ENCODE measurements at regions not wholly inside any gene's neighbourhood (a gene's known extent, or its start where the extent isn't known, plus 50 kb on each side); places are given as distances from the start of the nearest gene placed in this dataset.
A peak's percentile ranks its signal among the peaks of the same experiment; 100 is the strongest.
"Not testable (repeated sequence)": the region's sequence is repeated elsewhere in the genome, so short reads cannot be mapped to it uniquely, and the experiment has no call there.

DNA sequence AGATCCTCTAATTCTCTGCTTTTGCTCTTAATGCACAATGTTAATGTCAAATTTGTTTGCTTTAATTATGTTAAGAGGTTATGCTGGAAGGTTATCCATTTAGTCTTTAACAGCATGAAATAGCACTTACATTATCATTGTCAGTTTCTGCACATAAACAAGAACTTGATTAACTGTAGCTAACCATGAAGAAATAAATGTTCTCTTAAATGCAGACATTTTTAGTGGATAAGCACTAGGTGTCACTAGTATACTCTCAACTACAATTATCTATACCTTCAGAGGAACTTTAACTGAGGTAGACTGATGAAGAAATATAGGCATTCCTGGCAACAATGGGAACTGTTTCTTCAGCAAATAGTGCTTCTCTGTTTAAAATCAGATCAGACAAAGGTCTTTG, 178.8 kb upstream of the CHST9 start:
- FAIRE-seq = peak; percentile 80

DNA sequence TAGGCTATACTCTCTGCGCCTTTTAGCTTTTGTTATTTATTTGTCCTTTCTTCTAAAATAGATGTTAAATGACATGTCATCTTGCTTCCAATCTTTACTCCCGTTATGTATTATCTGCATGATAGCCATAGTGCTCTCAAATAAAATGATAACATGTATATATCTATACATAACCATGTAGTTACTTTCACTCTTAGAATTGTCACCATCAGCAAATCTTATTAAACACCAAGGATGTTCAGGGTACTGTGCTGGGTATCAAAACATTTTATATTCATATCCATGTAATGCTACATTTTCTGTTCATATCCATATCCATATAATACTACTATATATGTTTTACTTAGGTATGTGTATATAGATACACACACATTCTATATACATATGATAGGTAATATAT, 176.4 kb upstream of the CHST9 start:
- no peak for FAIRE-seq

DNA sequence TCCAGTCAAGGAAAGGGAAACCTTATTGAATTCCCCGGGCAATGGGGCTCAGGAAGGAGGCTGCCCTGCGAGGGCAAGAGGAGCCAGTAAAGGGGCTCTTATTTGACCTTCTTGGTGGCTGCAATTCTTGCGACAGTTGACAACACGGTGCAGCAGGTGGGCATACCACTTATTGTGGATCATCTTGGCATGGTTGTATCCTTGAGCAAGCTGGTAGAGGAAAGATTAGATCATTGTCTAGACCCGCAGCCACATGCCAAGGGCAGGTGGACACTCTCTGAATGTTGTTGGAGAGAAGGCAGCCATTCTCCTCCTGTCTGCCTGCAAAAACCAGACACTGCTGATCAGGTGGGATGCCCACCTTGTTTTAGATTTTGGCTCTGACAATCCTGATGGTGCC, 170.2 kb upstream of the CHST9 start:
- no peak for FAIRE-seq

DNA sequence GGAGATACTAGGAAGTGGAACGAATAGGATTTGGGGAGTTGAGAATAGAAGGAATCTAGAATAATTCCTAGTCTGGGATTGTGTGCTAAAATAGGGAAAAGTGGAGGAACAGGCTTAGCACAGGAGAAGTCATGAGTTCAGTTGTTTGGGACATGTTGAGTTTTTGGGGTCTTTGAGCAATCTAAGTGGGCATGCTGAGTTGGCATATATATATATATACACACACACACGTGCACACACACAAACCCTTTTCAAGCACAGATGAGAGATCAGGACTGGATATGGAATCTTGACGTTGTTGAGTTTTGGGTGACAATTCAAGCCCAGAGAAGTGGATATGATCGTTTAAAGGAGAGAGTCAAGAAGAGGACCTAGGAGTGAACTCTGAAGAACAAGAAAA, 168.2 kb upstream of the CHST9 start:
- FAIRE-seq = no peak

DNA sequence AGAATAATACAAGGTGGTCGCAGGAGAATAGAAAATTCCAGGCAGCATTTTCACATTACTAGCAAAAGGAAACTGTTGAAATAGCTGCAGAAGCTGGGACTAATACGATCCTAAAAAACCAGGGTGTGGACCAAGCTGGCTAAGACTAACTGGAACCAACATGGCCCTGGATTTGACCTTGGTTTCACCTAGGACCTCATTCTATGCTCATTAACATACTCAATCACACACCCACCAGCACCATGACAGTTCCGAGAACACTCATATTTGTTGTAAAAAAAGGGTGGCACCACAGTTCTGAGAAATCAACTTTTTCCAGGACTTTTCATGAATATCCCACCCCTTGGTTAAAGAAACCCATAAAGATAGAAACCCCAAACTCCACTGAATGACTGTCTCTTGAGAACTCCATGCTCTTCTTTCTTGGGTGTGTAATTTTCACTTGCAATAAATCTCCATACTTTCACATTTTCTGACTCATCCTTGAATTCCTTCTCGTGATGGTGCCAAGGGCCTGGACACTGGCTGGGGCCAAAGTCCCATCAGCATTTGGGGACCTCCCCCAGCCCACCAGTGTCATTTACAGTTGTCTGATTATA, 164.3 kb upstream of the CHST9 start:
- no peak for FAIRE-seq

DNA sequence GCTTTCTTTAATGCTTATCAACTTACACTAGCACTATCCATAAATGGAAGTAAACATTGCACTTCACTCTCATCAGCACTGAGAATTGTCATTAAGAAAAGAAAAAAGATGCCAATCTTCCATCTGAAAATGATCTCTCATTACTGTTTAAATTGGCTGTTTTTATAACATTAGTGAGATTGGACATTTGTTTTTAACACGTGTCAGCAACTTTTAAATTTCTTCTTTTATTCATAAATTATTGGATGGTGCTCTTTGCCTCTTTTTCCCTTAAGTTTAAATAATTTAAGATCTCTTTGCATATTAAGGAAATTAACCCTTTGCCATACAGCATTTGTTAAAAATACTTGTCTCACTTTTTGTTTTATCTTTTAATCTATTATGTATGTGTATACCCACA, 146.5 kb upstream of the CHST9 start:
- no peak for FAIRE-seq

DNA sequence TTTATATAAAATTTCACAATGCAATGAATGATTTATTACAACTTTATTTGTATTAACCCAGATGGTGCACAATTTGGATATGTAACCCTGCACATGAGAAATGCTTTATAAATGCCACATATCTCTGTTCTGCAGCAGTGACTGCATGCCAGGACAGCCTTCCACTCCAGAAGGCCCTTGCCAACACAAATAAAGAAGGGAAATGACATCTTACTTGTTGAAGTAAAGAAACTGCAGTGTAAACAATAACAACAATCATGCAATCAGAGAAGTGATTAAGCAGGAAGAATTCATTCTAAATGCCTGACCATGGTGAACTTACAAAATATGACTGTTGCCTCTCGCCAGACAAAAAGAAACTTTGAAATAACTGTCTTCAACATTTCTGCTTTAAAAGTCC, 129.9 kb upstream of the CHST9 start:
- FAIRE-seq = peak; percentile 93

DNA sequence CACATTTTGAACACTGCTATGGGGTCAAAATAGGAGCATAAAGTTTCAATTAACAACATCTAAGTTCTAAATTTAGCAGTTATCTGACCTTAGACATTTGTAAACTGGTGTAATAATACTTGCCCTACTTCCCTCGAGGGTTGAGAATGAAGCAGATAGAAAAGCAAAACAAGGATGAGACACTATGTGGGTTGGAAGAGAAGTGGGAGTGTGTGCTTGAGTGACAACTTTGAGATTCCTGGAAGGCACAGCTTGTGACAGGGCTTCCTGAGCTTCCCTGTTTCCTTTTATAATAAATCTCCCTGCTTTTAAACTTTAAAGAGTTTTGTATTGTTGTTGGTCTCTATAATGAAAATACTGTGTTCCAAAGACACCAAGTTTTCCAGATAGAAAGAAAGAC, 128.6 kb upstream of the CHST9 start:
- FAIRE-seq = no peak

DNA sequence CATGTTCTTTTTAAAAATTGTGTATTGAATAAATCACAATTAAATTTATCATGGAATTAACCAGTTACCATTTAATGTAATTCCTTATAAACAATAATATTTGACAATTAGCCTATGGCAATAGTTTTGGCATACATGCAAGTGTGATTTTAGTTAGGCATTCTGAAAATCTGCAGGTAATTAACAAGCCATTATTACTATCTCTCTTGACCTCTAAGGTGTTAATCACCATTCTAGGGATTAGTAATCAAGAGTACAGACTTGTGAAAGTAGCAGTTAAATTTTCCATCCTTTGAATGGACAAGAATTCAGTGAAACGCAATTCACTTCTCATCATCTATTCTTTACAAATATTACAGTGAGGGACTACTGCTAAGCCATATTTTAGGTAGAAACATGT, 127.7 kb upstream of the CHST9 start:
- no peak for FAIRE-seq

DNA sequence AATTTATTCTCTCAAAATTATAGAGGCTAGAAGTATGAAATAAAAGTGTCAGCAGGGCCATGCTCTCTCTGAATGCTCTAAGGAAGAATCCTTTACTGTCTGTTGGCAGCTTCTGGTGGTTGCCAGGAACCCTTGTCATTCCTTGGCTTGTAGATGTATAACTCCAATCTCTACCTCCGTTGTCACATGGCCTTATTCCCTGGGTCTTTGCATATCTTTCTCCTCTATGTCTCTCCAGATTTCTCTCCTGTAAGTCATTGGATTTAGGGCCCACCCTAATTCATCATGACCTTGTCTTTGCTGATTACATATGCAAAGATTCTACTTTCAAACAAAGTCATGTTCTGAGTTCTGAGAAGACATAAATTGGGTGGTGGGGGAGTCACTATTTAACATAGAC, 127.0 kb upstream of the CHST9 start:
- no peak for FAIRE-seq

DNA sequence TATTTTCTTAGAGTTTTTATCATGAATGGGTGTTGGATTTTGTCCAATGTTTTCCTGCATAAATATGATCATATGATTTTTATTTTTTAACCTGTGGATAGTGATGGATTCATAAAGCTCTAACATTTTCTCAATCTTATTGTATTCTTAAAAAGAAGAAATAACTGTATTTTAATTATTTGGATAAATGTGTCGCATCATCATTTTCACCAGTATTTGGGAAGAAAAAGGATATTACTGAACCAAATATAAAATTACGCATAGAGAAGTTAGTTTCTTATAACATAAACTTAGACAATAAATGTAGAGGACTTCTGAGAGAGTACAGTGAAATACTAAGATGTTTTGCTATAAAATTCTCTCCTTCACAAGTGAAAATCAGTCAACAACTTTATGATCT, 126.0 kb upstream of the CHST9 start:
- FAIRE-seq = peak; percentile 29

DNA sequence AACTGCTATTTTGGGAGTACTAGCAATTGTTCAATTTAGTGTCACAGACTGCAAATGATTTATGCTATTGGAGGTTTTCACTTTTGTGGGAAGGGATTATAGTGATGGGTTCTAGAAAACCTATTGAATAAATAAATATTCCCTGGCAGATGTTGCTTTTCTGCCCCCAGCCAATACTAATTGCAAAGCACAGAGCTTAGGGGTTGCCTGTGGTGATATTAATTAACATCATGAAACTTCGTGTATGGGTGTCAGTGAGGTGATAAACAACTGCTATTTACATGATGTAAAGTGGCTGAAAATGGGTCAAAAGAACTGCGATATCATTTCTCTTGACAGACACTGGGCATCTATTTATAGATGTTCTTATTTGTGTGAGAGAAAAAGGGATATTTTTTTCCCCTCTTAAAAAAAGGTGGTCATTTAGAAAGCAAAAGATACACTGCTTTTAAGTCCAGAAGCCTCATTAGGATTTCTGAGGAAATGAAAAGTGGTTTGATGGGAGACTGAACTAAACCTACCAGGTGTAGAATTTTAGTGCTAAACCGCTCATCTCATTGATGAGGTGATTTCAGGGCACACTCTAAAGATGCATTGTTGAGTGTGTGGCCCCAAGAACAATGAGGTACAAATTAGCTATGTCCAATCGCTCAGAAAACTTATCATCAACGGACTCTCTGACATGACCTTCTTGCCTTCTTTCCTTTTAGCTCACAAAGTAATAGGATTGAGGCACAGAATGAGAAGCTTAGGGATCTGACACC, 116.7 kb upstream of the CHST9 start:
- no peak for FAIRE-seq

DNA sequence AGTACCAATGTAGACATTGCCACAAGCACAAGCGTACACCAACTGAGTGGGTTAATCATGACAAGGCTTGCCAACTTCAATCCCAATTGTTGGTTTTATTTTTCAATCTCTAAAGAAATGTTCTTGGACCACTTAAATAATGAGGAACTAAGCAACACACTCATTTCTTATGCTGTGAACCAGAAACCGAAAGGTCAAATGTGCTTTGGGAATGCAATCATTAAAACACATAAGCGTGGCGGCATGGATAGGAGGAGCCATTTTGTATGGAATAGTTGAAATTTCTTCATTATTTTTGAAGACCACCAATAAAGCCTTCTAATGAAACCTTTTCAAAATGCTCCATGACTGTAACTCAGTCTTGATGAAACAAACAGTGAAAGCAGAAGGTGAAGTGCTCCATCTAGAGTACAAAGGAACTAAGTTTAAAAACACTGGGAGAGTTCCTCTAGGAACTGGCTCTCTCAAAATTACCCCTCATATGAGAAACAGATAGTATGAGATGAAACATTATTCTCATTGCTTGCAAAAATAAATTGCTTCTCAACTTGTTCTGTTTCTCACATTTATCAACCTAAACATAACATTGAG, 113.2 kb upstream of the CHST9 start:
- no peak for FAIRE-seq

DNA sequence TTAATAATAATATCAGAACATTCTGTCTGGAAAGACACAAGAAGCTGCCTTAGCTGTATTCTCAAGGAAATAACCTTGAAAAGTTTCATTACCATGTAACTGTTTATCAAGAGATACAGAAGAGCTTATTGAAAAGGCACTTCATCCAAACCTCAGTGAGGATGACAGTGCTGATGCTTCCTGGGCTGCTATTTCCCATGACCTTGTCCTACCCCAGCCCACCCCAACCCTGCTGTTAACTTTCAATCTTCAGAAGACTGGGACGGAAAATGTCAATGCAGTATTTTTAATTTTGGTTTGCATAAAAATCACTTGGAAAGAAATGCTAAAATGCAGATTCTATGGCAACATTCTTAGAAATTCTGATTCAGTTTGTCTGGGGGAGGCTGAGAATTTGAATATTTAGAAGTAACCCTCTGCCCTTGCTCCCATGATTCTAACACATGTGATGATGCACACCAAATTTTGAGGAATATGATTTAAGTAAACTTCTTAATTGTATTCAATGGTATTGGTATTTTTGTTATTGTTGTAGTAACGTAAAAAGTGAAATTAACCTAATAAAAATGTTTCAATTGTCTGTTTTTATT, 101.0 kb upstream of the CHST9 start:
- not testable (repeated sequence) for FAIRE-seq

DNA sequence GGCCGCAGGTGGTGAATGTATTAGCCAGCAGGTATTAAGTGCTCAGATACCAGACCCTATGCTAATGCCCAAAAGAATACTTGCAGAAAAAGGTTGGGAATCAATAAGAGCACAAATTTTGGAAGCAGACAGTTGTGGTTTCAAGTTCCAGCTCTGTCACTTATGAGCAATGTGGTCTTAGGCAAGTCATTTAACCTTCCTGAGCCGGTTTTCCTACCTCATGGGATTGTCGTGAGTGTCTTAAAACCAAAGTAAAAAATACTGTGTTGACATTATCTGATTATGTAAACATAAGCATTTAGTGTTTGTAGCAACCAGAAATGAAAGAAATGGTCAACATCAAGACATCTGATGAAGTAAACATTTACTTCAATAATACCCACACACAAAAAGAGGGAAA, 93.0 kb upstream of the CHST9 start:
- FAIRE-seq = peak; percentile 41

DNA sequence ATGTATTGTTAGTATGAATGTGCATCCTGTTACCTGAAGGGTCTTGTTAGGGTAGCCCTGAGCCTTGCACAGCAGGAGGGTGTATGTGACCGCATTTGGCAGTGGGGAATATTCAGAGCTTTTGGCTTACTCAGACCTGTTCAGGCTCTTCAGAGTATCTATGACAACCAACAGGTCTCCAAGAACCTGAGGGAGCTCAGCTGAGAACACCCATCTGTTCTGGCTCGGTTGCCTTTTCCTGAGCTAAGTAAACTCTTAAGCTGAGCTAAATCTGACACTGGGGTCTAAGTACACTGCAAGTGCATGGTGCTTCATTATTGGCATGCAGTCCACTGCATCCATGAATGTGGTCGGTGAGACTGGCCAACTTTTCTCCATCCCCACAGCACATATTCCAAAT, 92.4 kb upstream of the CHST9 start:
- no peak for FAIRE-seq

DNA sequence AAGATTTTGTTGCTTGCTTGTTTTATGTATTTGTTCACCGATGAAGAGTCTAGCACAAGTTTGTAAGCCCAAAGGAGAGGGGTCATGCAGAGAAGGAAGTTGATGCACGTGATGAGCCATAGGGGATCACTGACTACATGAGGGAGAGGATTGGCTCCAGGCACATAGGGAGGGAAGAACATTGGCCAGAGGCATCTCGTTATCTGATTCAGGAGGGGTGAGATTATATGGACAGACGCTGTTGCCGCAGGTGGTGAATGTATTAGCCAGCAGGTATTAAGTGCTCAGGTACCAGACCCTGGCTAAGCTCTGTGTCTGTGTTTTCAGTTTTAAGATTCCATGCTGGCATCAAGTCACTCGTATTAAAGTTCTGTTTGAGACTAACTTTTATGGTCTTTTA, 91.8 kb upstream of the CHST9 start:
- no peak for FAIRE-seq

DNA sequence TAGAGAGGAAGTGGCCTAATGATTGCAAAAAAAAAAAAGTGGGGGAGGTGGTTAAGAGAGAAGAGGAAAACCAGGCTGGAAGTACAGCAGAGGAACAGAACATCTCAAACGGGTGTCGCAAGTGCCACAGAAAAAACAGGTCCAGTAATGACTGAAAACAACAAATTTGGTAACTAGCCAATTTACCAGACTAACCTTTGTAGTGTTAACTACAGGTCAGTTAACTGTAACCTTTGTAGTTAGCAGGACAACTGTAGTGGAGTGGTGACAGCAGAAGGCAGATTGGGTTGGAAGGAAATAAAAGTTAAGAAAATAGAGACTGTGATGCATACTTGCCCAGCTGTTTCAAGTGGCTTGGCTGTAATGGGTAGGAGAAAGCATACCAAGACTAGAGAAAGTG, 91.4 kb upstream of the CHST9 start:
- FAIRE-seq = no peak

DNA sequence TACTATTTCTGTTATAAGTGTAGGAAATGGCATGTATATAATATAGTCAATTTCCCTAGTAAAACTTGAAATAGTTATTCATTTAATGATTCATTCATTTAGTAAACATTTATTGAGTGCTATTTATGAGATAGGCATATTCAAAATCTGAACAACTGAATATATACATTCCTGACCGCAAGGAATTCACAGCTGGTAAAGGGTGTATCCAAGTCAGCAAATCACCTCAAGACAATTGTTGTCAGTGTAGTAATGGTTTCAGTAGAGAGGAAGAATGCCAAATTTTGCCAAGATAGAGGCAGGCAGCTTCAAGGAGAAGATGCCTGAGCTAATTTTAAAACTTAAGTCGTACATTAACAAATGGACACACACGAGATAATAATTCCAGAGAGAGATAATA, 89.8 kb upstream of the CHST9 start:
- FAIRE-seq = no peak

DNA sequence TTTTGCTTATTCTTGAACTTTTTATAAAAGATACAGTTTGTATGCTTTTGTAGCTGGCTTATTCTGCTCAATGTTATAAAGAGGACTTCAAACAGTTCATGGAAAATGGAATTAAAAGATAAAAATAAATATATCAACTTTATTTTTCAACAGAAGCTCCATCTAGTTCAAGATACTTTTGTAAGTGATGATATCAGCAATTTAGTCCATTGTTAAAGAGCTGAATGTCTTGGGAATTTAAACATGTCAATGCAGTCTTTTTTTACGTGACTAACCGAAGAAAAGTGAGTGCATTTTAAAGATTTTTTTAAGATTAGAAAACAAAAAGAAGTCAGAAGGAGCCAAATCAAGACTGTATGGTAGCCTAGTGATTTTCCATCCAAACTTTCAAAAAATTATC, 85.4 kb upstream of the CHST9 start:
- no peak for FAIRE-seq

DNA sequence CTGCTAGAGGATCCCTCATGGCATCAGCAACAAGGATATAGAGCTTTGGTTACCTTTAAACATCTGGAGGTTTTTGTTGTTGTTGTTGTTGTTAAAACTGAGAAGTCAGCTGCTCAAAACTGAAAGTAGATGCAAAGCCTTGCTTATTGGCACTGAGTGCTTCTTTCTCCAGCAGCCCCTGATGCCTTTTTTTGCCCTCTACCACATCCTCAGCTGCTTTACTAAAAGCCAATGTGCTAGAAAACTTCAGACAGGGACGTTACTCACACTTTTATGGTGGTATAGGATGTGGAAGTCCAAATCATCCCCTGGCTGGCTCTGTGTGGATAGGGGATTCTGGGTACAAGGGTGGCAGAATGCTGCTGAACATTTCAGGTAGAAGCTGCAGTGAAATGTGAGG, 78.3 kb upstream of the CHST9 start:
- no peak for FAIRE-seq

DNA sequence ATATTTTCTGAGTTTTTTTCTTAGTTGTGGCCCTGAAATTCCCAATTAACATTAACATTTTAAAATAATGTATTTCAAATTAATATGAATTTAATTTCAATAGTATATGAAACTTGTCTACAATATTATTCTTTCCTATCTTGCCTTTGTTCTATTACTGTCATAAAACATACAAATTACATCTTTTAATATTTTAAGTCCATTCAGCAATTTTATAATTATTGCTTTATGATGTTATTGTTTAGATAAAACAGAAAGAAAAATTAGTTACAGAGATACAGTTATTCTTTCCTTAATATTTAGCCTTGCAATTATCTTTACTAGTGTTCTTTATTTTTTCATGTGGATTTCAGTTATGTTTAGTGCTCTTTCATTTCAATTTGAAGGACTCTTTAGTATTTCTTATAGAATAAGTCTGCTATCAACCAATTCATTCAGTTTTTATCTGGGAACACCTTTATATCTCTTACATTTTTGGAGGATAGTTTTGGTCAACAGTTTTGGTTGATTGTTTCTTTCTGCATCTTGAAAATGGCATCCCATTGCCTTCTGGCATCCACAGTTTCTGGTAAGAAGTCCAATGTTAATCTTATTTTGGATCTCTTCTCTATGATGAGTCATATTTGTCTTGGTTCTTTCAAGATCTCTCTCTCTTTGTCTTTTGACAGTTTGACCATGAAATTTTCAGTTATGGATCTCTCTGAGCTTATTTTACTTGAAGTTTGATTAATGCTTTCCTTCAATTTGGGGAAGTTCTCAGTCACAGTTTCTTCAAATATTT, 76.9 kb upstream of the CHST9 start:
- peak; percentile 15 for FAIRE-seq

DNA sequence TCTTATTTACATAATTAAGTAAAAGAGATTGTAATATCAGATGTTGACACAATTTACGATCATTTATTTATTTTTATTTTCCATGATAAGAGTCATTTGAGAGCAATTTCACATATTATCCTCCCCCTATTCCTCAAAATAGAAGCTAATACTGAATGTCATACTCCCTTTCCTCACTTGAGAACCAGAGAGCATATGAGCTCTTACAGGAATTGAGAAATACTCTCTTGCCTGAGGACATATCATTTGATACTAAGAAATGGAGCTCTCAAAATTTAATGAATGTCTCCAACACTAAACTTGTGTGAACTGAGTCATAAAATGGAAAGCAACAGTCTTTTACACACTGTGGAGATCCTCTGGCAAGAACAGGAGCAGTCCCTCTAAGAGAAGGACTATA, 68.5 kb upstream of the CHST9 start:
- no peak for FAIRE-seq
